GM23338 (cell line): ENCODE measurements at regions not wholly inside any gene's neighbourhood (a gene's known extent, or its start where the extent isn't known, plus 50 kb on each side); places are given as distances from the start of the nearest gene placed in this dataset.

Source experiments
- CREB1 ChIP-seq: fragments of 250-450 bp; sonication (Bioruptor Pico); IDR thresholded peaks from 2 replicates; pipeline ENCODE4 v1.5.0; 2020; ENCODE audit warnings: low read depth, mild to moderate bottlenecking, moderate library complexity
- EZH2 ChIP-seq: fragments of 200-600 bp; sonication (generic); IDR thresholded peaks from one replicate; pipeline ENCODE4 v1.8.0; 2017; ENCODE audit warnings: antibody characterized with exemption, mild to moderate bottlenecking, low read depth; ENCODE audit not compliant: unreplicated experiment
- EZH2phosphoT487 ChIP-seq: fragments of 200-600 bp; sonication (generic); IDR thresholded peaks from one replicate; pipeline ENCODE4 v1.8.1; 2018; ENCODE audit warnings: antibody characterized with exemption; ENCODE audit not compliant: unreplicated experiment
- JUNB ChIP-seq: IDR thresholded peaks from one replicate; pipeline ENCODE4 v1.6.1; 2016; ENCODE audit warnings: antibody characterized with exemption; ENCODE audit not compliant: unreplicated experiment
- NANOG ChIP-seq: IDR thresholded peaks from 2 replicates; pipeline ENCODE4 v1.6.1; 2016; ENCODE audit warnings: antibody characterized with exemption, borderline replicate concordance
- POLR2AphosphoS5 ChIP-seq: IDR thresholded peaks from 2 replicates; pipeline ENCODE4 v1.6.1; 2016; ENCODE audit warnings: antibody characterized with exemption, low read depth
- STAT1 ChIP-seq: IDR thresholded peaks from one replicate; pipeline ENCODE4 v1.6.1; 2016; ENCODE audit warnings: antibody characterized with exemption; ENCODE audit not compliant: unreplicated experiment
- ZNF114 ChIP-seq: fragments of 250-450 bp; sonication (Bioruptor Pico); IDR thresholded peaks from 2 replicates; pipeline ENCODE4 v1.5.0; 2020; ENCODE audit warnings: mild to moderate bottlenecking, moderate library complexity
- ZNF331 ChIP-seq: fragments of 250-450 bp; sonication (Bioruptor Pico); IDR thresholded peaks from 2 replicates; pipeline ENCODE4 v1.5.0; 2020; ENCODE audit warnings: low read depth, mild to moderate bottlenecking, moderate library complexity
- TF ChIP-seq, protein P1 (sequence below), 2 experiments: fragments of 200-600 bp in 1 of 2; sonication (generic) in 1 of 2; conservative IDR thresholded peaks; 2 replicates each; pipeline versions ENCODE4 v1.5.1 to v1.6.1; 2016 to 2017; ENCODE audit warnings: antibody characterized with exemption in 2 of 2, low read depth in 2 of 2, mild to moderate bottlenecking in 2 of 2, moderate library complexity in 1 of 2
- TF ChIP-seq, protein P2 (sequence below): IDR thresholded peaks from one replicate; pipeline ENCODE4 v1.6.1; 2018; ENCODE audit warnings: antibody characterized with exemption; ENCODE audit not compliant: unreplicated experiment
- TF ChIP-seq, protein P3 (sequence below): IDR thresholded peaks from 2 replicates; pipeline ENCODE4 v1.6.1; 2016; ENCODE audit warnings: antibody characterized with exemption
- TF ChIP-seq, protein P4 (sequence below): fragments of 250-450 bp; sonication (Bioruptor Pico); IDR thresholded peaks from 2 replicates; pipeline ENCODE4 v1.5.0; 2020; ENCODE audit warnings: mild to moderate bottlenecking, moderate library complexity

DNA sequence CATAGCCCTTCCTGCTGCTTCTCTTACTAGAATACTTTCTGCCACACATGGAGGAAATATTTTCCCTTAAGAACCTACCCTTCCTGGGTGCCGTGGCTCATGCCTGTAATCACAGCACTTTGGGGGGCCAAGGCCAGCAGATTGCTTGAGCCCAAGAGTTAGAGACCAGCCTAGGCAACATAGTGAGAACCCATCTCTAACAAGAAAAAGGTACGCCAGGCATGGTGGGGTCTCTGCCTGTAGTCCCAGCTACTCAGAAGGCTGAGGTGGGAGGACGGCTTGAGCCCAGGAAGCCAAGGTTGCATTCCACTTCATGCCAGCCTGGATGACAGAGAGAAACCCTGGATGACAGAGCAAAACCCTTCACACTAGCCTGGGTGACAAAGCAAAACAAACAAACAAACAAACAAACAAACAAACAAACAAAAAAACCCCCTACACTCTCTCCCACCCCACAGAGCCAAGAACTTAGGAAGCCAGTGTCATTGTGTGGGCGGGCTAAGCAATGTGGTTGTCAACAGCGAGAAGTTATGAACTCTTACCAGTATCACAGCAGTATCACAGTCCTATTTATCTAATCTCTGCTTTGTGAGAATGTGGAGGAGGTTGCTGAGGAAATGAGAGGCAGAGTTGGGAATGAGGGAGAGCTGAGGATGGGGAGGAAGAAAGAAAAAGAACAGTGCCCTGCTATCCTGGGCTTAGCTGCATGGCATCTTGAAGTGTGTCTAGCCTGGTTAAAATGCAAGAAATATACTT is 53.8 kb upstream of the CLEC14A start:
- TF ChIP-seq, protein P1, sequence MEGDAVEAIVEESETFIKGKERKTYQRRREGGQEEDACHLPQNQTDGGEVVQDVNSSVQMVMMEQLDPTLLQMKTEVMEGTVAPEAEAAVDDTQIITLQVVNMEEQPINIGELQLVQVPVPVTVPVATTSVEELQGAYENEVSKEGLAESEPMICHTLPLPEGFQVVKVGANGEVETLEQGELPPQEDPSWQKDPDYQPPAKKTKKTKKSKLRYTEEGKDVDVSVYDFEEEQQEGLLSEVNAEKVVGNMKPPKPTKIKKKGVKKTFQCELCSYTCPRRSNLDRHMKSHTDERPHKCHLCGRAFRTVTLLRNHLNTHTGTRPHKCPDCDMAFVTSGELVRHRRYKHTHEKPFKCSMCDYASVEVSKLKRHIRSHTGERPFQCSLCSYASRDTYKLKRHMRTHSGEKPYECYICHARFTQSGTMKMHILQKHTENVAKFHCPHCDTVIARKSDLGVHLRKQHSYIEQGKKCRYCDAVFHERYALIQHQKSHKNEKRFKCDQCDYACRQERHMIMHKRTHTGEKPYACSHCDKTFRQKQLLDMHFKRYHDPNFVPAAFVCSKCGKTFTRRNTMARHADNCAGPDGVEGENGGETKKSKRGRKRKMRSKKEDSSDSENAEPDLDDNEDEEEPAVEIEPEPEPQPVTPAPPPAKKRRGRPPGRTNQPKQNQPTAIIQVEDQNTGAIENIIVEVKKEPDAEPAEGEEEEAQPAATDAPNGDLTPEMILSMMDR (conservative IDR thresholded peaks at IDR 0.05; ENCODE audit: low read depth in 2 of 2) = no peak
- TF ChIP-seq, protein P2, sequence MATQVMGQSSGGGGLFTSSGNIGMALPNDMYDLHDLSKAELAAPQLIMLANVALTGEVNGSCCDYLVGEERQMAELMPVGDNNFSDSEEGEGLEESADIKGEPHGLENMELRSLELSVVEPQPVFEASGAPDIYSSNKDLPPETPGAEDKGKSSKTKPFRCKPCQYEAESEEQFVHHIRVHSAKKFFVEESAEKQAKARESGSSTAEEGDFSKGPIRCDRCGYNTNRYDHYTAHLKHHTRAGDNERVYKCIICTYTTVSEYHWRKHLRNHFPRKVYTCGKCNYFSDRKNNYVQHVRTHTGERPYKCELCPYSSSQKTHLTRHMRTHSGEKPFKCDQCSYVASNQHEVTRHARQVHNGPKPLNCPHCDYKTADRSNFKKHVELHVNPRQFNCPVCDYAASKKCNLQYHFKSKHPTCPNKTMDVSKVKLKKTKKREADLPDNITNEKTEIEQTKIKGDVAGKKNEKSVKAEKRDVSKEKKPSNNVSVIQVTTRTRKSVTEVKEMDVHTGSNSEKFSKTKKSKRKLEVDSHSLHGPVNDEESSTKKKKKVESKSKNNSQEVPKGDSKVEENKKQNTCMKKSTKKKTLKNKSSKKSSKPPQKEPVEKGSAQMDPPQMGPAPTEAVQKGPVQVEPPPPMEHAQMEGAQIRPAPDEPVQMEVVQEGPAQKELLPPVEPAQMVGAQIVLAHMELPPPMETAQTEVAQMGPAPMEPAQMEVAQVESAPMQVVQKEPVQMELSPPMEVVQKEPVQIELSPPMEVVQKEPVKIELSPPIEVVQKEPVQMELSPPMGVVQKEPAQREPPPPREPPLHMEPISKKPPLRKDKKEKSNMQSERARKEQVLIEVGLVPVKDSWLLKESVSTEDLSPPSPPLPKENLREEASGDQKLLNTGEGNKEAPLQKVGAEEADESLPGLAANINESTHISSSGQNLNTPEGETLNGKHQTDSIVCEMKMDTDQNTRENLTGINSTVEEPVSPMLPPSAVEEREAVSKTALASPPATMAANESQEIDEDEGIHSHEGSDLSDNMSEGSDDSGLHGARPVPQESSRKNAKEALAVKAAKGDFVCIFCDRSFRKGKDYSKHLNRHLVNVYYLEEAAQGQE = no peak
- no peak for TF ChIP-seq EZH2phosphoT487
- TF ChIP-seq EZH2 = no peak
- TF ChIP-seq ZNF114 = no peak
- no peak for TF ChIP-seq POLR2AphosphoS5
- no peak for TF ChIP-seq JUNB
- TF ChIP-seq, protein P3, sequence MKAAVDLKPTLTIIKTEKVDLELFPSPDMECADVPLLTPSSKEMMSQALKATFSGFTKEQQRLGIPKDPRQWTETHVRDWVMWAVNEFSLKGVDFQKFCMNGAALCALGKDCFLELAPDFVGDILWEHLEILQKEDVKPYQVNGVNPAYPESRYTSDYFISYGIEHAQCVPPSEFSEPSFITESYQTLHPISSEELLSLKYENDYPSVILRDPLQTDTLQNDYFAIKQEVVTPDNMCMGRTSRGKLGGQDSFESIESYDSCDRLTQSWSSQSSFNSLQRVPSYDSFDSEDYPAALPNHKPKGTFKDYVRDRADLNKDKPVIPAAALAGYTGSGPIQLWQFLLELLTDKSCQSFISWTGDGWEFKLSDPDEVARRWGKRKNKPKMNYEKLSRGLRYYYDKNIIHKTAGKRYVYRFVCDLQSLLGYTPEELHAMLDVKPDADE = no peak
- TF ChIP-seq ZNF331 (CRISPR knock-in tag) = no peak
- no peak for TF ChIP-seq CREB1 (CRISPR knock-in tag)
- no peak for TF ChIP-seq STAT1
- TF ChIP-seq NANOG = no peak
- TF ChIP-seq, protein P4, sequence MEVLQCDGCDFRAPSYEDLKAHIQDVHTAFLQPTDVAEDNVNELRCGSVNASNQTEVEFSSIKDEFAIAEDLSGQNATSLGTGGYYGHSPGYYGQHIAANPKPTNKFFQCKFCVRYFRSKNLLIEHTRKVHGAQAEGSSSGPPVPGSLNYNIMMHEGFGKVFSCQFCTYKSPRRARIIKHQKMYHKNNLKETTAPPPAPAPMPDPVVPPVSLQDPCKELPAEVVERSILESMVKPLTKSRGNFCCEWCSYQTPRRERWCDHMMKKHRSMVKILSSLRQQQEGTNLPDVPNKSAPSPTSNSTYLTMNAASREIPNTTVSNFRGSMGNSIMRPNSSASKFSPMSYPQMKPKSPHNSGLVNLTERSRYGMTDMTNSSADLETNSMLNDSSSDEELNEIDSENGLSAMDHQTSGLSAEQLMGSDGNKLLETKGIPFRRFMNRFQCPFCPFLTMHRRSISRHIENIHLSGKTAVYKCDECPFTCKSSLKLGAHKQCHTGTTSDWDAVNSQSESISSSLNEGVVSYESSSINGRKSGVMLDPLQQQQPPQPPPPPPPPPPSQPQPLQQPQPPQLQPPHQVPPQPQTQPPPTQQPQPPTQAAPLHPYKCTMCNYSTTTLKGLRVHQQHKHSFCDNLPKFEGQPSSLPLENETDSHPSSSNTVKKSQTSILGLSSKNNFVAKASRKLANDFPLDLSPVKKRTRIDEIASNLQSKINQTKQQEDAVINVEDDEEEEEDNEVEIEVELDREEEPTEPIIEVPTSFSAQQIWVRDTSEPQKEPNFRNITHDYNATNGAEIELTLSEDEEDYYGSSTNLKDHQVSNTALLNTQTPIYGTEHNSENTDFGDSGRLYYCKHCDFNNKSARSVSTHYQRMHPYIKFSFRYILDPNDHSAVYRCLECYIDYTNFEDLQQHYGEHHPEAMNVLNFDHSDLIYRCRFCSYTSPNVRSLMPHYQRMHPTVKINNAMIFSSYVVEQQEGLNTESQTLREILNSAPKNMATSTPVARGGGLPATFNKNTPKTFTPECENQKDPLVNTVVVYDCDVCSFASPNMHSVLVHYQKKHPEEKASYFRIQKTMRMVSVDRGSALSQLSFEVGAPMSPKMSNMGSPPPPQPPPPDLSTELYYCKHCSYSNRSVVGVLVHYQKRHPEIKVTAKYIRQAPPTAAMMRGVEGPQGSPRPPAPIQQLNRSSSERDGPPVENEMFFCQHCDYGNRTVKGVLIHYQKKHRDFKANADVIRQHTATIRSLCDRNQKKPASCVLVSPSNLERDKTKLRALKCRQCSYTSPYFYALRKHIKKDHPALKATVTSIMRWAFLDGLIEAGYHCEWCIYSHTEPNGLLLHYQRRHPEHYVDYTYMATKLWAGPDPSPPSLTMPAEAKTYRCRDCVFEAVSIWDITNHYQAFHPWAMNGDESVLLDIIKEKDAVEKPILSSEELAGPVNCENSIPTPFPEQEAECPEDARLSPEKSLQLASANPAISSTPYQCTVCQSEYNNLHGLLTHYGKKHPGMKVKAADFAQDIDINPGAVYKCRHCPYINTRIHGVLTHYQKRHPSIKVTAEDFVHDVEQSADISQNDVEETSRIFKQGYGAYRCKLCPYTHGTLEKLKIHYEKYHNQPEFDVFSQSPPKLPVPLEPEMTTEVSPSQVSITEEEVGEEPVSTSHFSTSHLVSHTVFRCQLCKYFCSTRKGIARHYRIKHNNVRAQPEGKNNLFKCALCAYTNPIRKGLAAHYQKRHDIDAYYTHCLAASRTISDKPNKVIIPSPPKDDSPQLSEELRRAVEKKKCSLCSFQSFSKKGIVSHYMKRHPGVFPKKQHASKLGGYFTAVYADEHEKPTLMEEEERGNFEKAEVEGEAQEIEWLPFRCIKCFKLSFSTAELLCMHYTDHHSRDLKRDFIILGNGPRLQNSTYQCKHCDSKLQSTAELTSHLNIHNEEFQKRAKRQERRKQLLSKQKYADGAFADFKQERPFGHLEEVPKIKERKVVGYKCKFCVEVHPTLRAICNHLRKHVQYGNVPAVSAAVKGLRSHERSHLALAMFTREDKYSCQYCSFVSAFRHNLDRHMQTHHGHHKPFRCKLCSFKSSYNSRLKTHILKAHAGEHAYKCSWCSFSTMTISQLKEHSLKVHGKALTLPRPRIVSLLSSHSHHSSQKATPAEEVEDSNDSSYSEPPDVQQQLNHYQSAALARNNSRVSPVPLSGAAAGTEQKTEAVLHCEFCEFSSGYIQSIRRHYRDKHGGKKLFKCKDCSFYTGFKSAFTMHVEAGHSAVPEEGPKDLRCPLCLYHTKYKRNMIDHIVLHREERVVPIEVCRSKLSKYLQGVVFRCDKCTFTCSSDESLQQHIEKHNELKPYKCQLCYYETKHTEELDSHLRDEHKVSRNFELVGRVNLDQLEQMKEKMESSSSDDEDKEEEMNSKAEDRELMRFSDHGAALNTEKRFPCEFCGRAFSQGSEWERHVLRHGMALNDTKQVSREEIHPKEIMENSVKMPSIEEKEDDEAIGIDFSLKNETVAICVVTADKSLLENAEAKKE = no peak
